HepG2 (cell line): ENCODE measurements at regions not wholly inside any gene's neighbourhood (a gene's known extent, or its start where the extent isn't known, plus 50 kb on each side); places are given as distances from the start of the nearest gene placed in this dataset.

Source experiments
- ATAC-seq: fragments of 200-7000 bp; cut with Tn5 transposase; 3 replicates; pipeline ENCODE4 v1.9.1; 2020; ENCODE audit warnings: mild to moderate bottlenecking, moderate library complexity
- BruUV-seq: library from RNA; stranded (reverse); fragments of 400-500 nt; replicated peaks from 2 replicates; lab custom pipeline; 2021; lab: Mats Ljungman, UMichigan
- CTCF ChIA-PET: fragments of 300-600 bp; formaldehyde crosslinking; extraction: SDS; loops from one replicate; lab custom pipeline; 2021; ENCODE audit warnings: low total read pairs, inconsistent platforms, low intra/inter-chr PET ratio; lab: Yijun Ruan, JAX
- POLR2A ChIA-PET: fragments of 350-600 bp; sonication (Branson Sonifier 250); formaldehyde crosslinking; loops from one replicate; lab custom pipeline; 2020; ENCODE audit warnings: antibody characterized with exemption, inconsistent platforms; lab: Yijun Ruan, JAX
- DNase-seq: peaks from one replicate; pipeline ENCODE4 v3.0.0-alpha.2; 2015; ENCODE audit warnings: low spot score
- FAIRE-seq: peaks from 3 replicates; lab custom pipeline; 2011; peaks lifted over from hg19 to GRCh38; lab: Jason Lieb, UNC
- H2AFZ ChIP-seq: one replicate; pipeline ENCODE4 v1.6.1; 2011; ENCODE audit warnings: low read length, inconsistent platforms
- H3K27ac ChIP-seq: fragments of 300-600 bp; 3 replicates; pipeline ENCODE4 v1.8.0; 2011; ENCODE audit warnings: mixed run types, mild to moderate bottlenecking, mixed read lengths, low read length, inconsistent platforms; ENCODE audit not compliant: insufficient read depth; ENCODE audit errors: extremely low read length
- H3K27me3 ChIP-seq, 2 experiments: fragments of 200-600 bp in 1 of 2; 2 replicates in 1 of 2; 3 replicates in 1 of 2; pipeline versions ENCODE4 v1.6.0 to v1.8.0; 2011; ENCODE audit warnings: low read length in 2 of 2, mild to moderate bottlenecking in 2 of 2, moderate library complexity in 2 of 2, inconsistent platforms in 1 of 2; ENCODE audit not compliant: insufficient read depth in 2 of 2, control insufficient read depth in 1 of 2
- H3K36me3 ChIP-seq, 2 experiments: fragments of 200-600 bp in 1 of 2; replicated peaks in 1 of 2; 2 replicates in 1 of 2; 3 replicates in 1 of 2; pipeline versions ENCODE4 v1.5.1 to v1.8.0; 2011; ENCODE audit warnings: low read length in 2 of 2, inconsistent platforms in 1 of 2; ENCODE audit not compliant: insufficient read depth in 2 of 2, control insufficient read depth in 1 of 2
- H3K4me1 ChIP-seq: 2 replicates; pipeline ENCODE4 v1.5.1; 2012; ENCODE audit warnings: low read length, inconsistent platforms; ENCODE audit not compliant: insufficient read depth
- H3K4me2 ChIP-seq: 2 replicates; pipeline ENCODE4 v1.6.0; 2011; ENCODE audit warnings: low read depth, low read length, inconsistent platforms
- H3K4me3 ChIP-seq, 3 experiments: fragments of 200-600 bp in 1 of 3; sonication (generic), shearing (Covaris generic) in 1 of 3; replicated peaks in 1 of 3; 2 replicates each; pipeline ENCODE4 v1.5.1; 2011 to 2016; ENCODE audit warnings: low read length in 3 of 3, inconsistent platforms in 2 of 3, low read depth in 2 of 3, mild to moderate bottlenecking in 2 of 3, control low read depth in 1 of 3, mixed read lengths in 1 of 3; ENCODE audit not compliant: insufficient read depth in 1 of 3
- H3K79me2 ChIP-seq: one replicate; pipeline ENCODE4 v1.6.1; 2011; ENCODE audit warnings: low read length, inconsistent platforms; ENCODE audit not compliant: insufficient read depth
- H3K9ac ChIP-seq: 2 replicates; pipeline ENCODE4 v1.6.0; 2011; ENCODE audit warnings: mild to moderate bottlenecking, low read depth, low read length, inconsistent platforms; ENCODE audit not compliant: insufficient read depth
- H3K9me3 ChIP-seq: 2 replicates; pipeline ENCODE4 v1.5.1; 2012; ENCODE audit warnings: mild to moderate bottlenecking, low read length
- H4K20me1 ChIP-seq: 2 replicates; pipeline ENCODE4 v1.6.0; 2011; ENCODE audit warnings: inconsistent platforms, mild to moderate bottlenecking, low read length, moderate library complexity; ENCODE audit not compliant: insufficient read depth
- CENPX ChIP-seq: sonication (generic); formaldehyde crosslinking; IDR thresholded peaks from 2 replicates; pipeline ENCODE4 v1.9.0; 2021; ENCODE audit warnings: mild to moderate bottlenecking, missing genetic modification reagents, moderate library complexity
- ERF ChIP-seq: IDR thresholded peaks from 2 replicates; pipeline ENCODE4 v1.6.1; 2018; ENCODE audit warnings: missing biosample characterization, missing genetic modification reagents
- ZNF580 ChIP-seq: IDR thresholded peaks from 2 replicates; pipeline ENCODE4 v1.6.1; 2016; ENCODE audit warnings: low read depth, borderline replicate concordance
- ZNF646 ChIP-seq: sonication (generic); formaldehyde crosslinking; IDR thresholded peaks from 2 replicates; pipeline ENCODE4 v1.9.0; 2021; ENCODE audit warnings: mild to moderate bottlenecking, missing genetic modification reagents
- ZNF883 ChIP-seq: sonication (generic); formaldehyde crosslinking; IDR thresholded peaks from 2 replicates; pipeline ENCODE4 v1.5.1; 2020; ENCODE audit warnings: mild to moderate bottlenecking, missing genetic modification reagents; ENCODE audit errors: not compliant biosample characterization
- ZSCAN21 ChIP-seq: sonication (generic); formaldehyde crosslinking; IDR thresholded peaks from 2 replicates; pipeline ENCODE4 v1.8.0; 2022; ENCODE audit warnings: mild to moderate bottlenecking, missing genetic modification reagents, moderate library complexity, borderline replicate concordance
- ZUFSP ChIP-seq: sonication (generic); formaldehyde crosslinking; IDR thresholded peaks from 2 replicates; pipeline ENCODE4 v1.9.0; 2021; ENCODE audit warnings: missing genetic modification reagents, mild to moderate bottlenecking, borderline replicate concordance
- WGBS: methylation state at CpG from one replicate; pipeline ENCODE4 v1.1.6; 2017; ENCODE audit warnings: low lambda C conversion rate; 5-methylcytosine and 5-hydroxymethylcytosine counted together
- in situ Hi-C: cut with HindIII; loops from 2 replicates; pipeline ENCODE4 v1.10.0; 2017; ENCODE audit warnings: low pct_unique_long_range_greater_than_20kb; ENCODE audit not compliant: extremely low pct_ligation_motif_present
- intact Hi-C: fragments of 100-400 bp; cut with micrococcal nuclease; formaldehyde crosslinking; loops from one replicate; pipeline ENCODE4 v1.10.0; 2022; ENCODE audit not compliant: unreplicated experiment

GRCh38 chr2:67182884-67183283 lies 214.2 kb upstream of the ETAA1 start:
- intact Hi-C loops (no loop called here), in situ Hi-C loops (no loop called here)
- ChIA-PET CTCF (no interaction called here), POLR2A (no interaction called here)
- Histone ChIP-seq H3K9me3 (peaks cover 66% of the 10 kb centered on the region), H3K79me2 (no peaks in the 10 kb centered on the region), H2AFZ (no peak overlapping the region), H3K36me3 (no peaks in the 10 kb centered on the region), H3K4me3 (no peak overlapping the region), H3K4me1 (no peaks in the 10 kb centered on the region), H3K27ac (no peak overlapping the region), H4K20me1 (no peaks in the 10 kb centered on the region), H3K27me3 (no peaks in the 10 kb centered on the region), H3K9ac (no peak overlapping the region), H3K4me2 (no peak overlapping the region)
- ATAC-seq (no peak), FAIRE-seq (no peak), DNase-seq (no peak)
- 20% methylated on average over 2 of the region's 2 CpGs for WGBS
- BruUV-seq, result no TSS peak
- no peak for TF ChIP-seq ZNF646 (CRISPR knock-in tag)

DNA sequence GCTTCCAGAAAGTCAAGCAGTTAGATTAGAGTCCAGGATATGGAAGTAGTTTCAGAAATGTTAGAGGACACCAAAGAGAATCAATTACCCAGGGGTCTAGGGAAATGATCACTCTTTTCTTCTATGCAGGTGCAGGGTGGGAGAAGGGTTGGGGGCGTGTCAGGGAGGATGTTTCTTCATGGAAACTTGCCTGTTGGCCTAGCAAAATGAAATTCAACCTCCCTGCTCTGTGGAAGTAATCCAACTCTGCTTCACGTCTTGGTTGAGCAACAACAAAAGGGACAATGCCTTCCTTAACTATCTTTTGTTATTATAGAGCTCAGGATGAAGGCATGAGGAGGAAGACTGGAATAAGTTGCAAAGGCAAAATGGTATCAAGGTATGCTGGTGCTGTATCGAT lies 210.8 kb upstream of the ETAA1 start:
- BruUV-seq, result no TSS peak
- H3K27ac ChIP-seq, result no peak overlapping the region
- WGBS, result 9% methylated on average over 3 of the region's 3 CpGs
- no peak for FAIRE-seq
- H2AFZ ChIP-seq, result no peak overlapping the region
- in situ Hi-C loops, result no loop called here
- intact Hi-C loops, result no loop called here
- no peaks in the 10 kb centered on the region for H3K79me2 ChIP-seq
- H3K4me3 ChIP-seq, result no peak overlapping the region
- H3K27me3 ChIP-seq, result no peaks in the 10 kb centered on the region
- H4K20me1 ChIP-seq, result no peaks in the 10 kb centered on the region
- no peak for DNase-seq
- ATAC-seq, result no peak
- H3K4me2 ChIP-seq, result no peak overlapping the region
- no peak overlapping the region for H3K9ac ChIP-seq
- H3K9me3 ChIP-seq, result peaks cover 62% of the 10 kb centered on the region
- no peaks in the 10 kb centered on the region for H3K36me3 ChIP-seq
- POLR2A ChIA-PET, result no interaction called here
- CTCF ChIA-PET, result no interaction called here
- no peaks in the 10 kb centered on the region for H3K4me1 ChIP-seq
- no peak for TF ChIP-seq ZUFSP (CRISPR knock-in tag)
- TF ChIP-seq ZNF883 (CRISPR knock-in tag), result no peak
- no peak for TF ChIP-seq CENPX (CRISPR knock-in tag)
- TF ChIP-seq ZSCAN21 (CRISPR knock-in tag), result no peak
- TF ChIP-seq ZNF580, result no peak
- no peak for TF ChIP-seq ERF (CRISPR knock-in tag)
